DOHH2 (cell line): ENCODE measurements at regions not wholly inside any gene's neighbourhood (a gene's known extent, or its start where the extent isn't known, plus 50 kb on each side); places are given as distances from the start of the nearest gene placed in this dataset.

Experiments used
- CTCF ChIP-seq: fragments of 200-600 bp; sonication (generic); IDR thresholded peaks from one replicate; pipeline ENCODE4 v1.5.1; 2014; ENCODE audit warnings: antibody characterized with exemption, mild to moderate bottlenecking, low read depth, low read length; ENCODE audit not compliant: poor library complexity, severe bottlenecking
- EZH2phosphoT487 ChIP-seq: fragments of 200-600 bp; sonication (generic); IDR thresholded peaks from 2 replicates; pipeline ENCODE4 v1.6.1; 2017; ENCODE audit warnings: borderline replicate concordance, mild to moderate bottlenecking, antibody characterized with exemption, low read length, moderate library complexity, mixed read lengths

- TF ChIP-seq CTCF (no peak), EZH2phosphoT487 (no peak)
These were observed 394.4 kb upstream of the CHRM3 start for GRCh38 chr1:238991765-238992495.
